HG02943 (cell line): ENCODE measurements at regions not wholly inside any gene's neighbourhood (a gene's known extent, or its start where the extent isn't known, plus 50 kb on each side); places are given as distances from the start of the nearest gene placed in this dataset.
"Not testable (repeated sequence)": the region's sequence is repeated elsewhere in the genome, so short reads cannot be mapped to it uniquely, and the experiment has no call there.

Experiments used
- ATAC-seq: cut with Tn5 transposase; IDR thresholded peaks from one replicate; pipeline ENCODE4 v1.9.1; 2021; ENCODE audit warnings: mild to moderate bottlenecking, low read depth, moderate library complexity; ENCODE audit not compliant: unreplicated experiment

GRCh38 chr22:48416396-48417224, 1411.1 kb downstream of the BRD1 start:
- ATAC-seq: no peak

- no peak for ATAC-seq
These were observed 1412.2 kb downstream of the BRD1 start for GRCh38 chr22:48415520-48415919.

- ATAC-seq: no peak
These were observed 1413.0 kb downstream of the BRD1 start for GRCh38 chr22:48414651-48415050.

- not testable (repeated sequence) for ATAC-seq
These were observed 1414.7 kb downstream of the BRD1 start for GRCh38 chr22:48412931-48413330.

GRCh38 chr22:48410536-48410935, 1417.1 kb downstream of the BRD1 start:
- ATAC-seq: no peak

GRCh38 chr22:48407256-48407955, 1420.3 kb downstream of the BRD1 start:
- no peak for ATAC-seq

GRCh38 chr22:48406161-48406560, 1421.5 kb downstream of the BRD1 start:
- ATAC-seq: no peak

- no peak for ATAC-seq
These were observed 1421.9 kb downstream of the BRD1 start for GRCh38 chr22:48405741-48406140.

- ATAC-seq: no peak
These were observed 1422.7 kb downstream of the BRD1 start for GRCh38 chr22:48404801-48405447.

GRCh38 chr22:48403521-48404403, 1423.9 kb downstream of the BRD1 start:
- no peak for ATAC-seq

- ATAC-seq: no peak
These were observed 1425.1 kb downstream of the BRD1 start for GRCh38 chr22:48402591-48403031.

GRCh38 chr22:48401523-48401922, 1426.2 kb downstream of the BRD1 start:
- not testable (repeated sequence) for ATAC-seq

GRCh38 chr22:48398181-48398905, 1429.3 kb downstream of the BRD1 start:
- no peak for ATAC-seq

GRCh38 chr22:48397531-48398180, 1430.0 kb downstream of the BRD1 start:
- no peak for ATAC-seq

- no peak for ATAC-seq
These were observed 1430.7 kb downstream of the BRD1 start for GRCh38 chr22:48396785-48397530.

- no peak for ATAC-seq
These were observed 1431.4 kb downstream of the BRD1 start for GRCh38 chr22:48396091-48396784.

- ATAC-seq: no peak
These were observed 1432.5 kb downstream of the BRD1 start for GRCh38 chr22:48395201-48395600.

- no peak for ATAC-seq
These were observed 1432.9 kb downstream of the BRD1 start for GRCh38 chr22:48394787-48395186.
